Astrocyte (in vitro differentiated cells and primary cell): ENCODE measurements at regions not wholly inside any gene's neighbourhood (a gene's known extent, or its start where the extent isn't known, plus 50 kb on each side); places are given as distances from the start of the nearest gene placed in this dataset.

Experiments
- DNase-seq: peaks from one replicate; pipeline ENCODE4 v3.0.0-alpha.2; 2010; ENCODE audit warnings: low read depth
- FAIRE-seq: peaks from 2 replicates; lab custom pipeline; 2011; peaks lifted over from hg19 to GRCh38; lab: Jason Lieb, UNC
- H2AFZ ChIP-seq: 2 replicates; pipeline ENCODE4 v1.6.0; 2012; ENCODE audit warnings: low read depth, low read length, inconsistent platforms
- H3K27ac ChIP-seq: 2 replicates; pipeline ENCODE4 v1.5.1; 2011; ENCODE audit warnings: low read depth, low read length, inconsistent platforms
- H3K27me3 ChIP-seq: 2 replicates; pipeline ENCODE4 v1.6.0; 2011; ENCODE audit warnings: low read length, inconsistent platforms; ENCODE audit not compliant: insufficient read depth
- H3K36me3 ChIP-seq: 2 replicates; pipeline ENCODE4 v1.5.1; 2011; ENCODE audit warnings: low read length, inconsistent platforms; ENCODE audit not compliant: insufficient read depth
- H3K4me1 ChIP-seq: 2 replicates; pipeline ENCODE4 v1.5.1; 2011; ENCODE audit warnings: low read length, inconsistent platforms; ENCODE audit not compliant: insufficient read depth
- H3K4me2 ChIP-seq: 2 replicates; pipeline ENCODE4 v1.6.0; 2012; ENCODE audit warnings: low read length, inconsistent platforms
- H3K4me3 ChIP-seq: 2 replicates; pipeline ENCODE4 v1.5.1; 2011; ENCODE audit warnings: low read depth, mild to moderate bottlenecking, low read length, inconsistent platforms; ENCODE audit not compliant: insufficient read depth
- H3K79me2 ChIP-seq: 2 replicates; pipeline ENCODE4 v1.6.0; 2012; ENCODE audit warnings: mild to moderate bottlenecking, low read length, inconsistent platforms; ENCODE audit not compliant: insufficient read depth
- H3K9ac ChIP-seq: 2 replicates; pipeline ENCODE4 v1.6.0; 2012; ENCODE audit warnings: mild to moderate bottlenecking, low read length, inconsistent platforms
- H3K9me3 ChIP-seq: 2 replicates; pipeline ENCODE4 v1.5.1; 2012; ENCODE audit warnings: low read depth, mild to moderate bottlenecking, low read length, inconsistent platforms; ENCODE audit not compliant: insufficient read depth
- H4K20me1 ChIP-seq: 2 replicates; pipeline ENCODE4 v1.6.0; 2012; ENCODE audit warnings: low read length, inconsistent platforms; ENCODE audit not compliant: insufficient read depth
- H3K27ac Mint-ChIP-seq: one replicate; pipeline ENCODE4 v1.8.0; 2021; ENCODE audit warnings: mild to moderate bottlenecking, mixed read lengths; ENCODE audit not compliant: unreplicated experiment
- H3K27me3 Mint-ChIP-seq: one replicate; pipeline ENCODE4 v1.8.0; 2021; ENCODE audit warnings: low read depth, mixed read lengths; ENCODE audit not compliant: unreplicated experiment
- H3K36me3 Mint-ChIP-seq: one replicate; pipeline ENCODE4 v1.8.0; 2021; ENCODE audit warnings: low read depth, mixed read lengths; ENCODE audit not compliant: unreplicated experiment
- H3K4me1 Mint-ChIP-seq: one replicate; pipeline ENCODE4 v1.8.0; 2021; ENCODE audit warnings: low read depth, mixed read lengths; ENCODE audit not compliant: unreplicated experiment
- H3K4me3 Mint-ChIP-seq: one replicate; pipeline ENCODE4 v1.8.0; 2021; ENCODE audit warnings: mild to moderate bottlenecking, moderate library complexity, mixed read lengths; ENCODE audit not compliant: unreplicated experiment
- H3K9me3 Mint-ChIP-seq: one replicate; pipeline ENCODE4 v1.8.0; 2021; ENCODE audit warnings: mild to moderate bottlenecking, mixed read lengths; ENCODE audit not compliant: unreplicated experiment
- CTCF ChIP-seq: IDR thresholded peaks from 2 replicates; pipeline ENCODE4 v1.5.1; 2011; ENCODE audit warnings: low read depth, mild to moderate bottlenecking, inconsistent platforms, low read length, moderate library complexity; ENCODE audit not compliant: insufficient read depth
- EZH2 ChIP-seq: IDR thresholded peaks from 2 replicates; pipeline ENCODE4 v1.6.1; 2012; ENCODE audit warnings: mild to moderate bottlenecking, low read length, inconsistent platforms; ENCODE audit not compliant: insufficient read depth

DNA sequence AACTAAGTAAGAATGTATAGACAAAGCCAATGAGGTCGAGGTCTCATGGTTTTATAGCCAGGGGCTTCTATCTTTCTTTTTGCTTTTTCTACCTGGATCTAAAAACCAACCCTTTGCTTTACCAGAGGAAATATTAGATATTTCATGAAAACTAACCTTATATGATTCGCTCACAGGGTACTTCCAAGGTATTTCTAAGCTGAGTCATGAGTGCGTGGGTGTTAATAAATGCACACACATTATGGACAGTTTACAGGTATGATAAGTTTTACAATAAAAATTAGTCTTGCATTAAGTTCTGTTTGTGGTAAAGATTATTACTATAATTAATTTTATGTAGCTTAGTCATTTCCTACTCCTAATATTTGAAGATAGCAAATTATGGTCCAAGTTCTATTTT, 217.2 kb downstream of the CHRM3 start:
- no peaks in the 10 kb centered on the region for H3K27me3 Mint-ChIP-seq
- H3K4me2 ChIP-seq, result no peak overlapping the region
- no peak overlapping the region for H3K27ac ChIP-seq
- H3K9me3 ChIP-seq, result no peaks in the 10 kb centered on the region
- FAIRE-seq (no peak), DNase-seq (no peak)
- H3K79me2 ChIP-seq, result no peaks in the 10 kb centered on the region
- no peak overlapping the region for H3K9ac ChIP-seq
- no peak overlapping the region for H3K27ac Mint-ChIP-seq
- no peak overlapping the region for H3K4me3 Mint-ChIP-seq
- TF ChIP-seq CTCF, result no peak
- TF ChIP-seq EZH2, result no peak
- H4K20me1 ChIP-seq, result no peaks in the 10 kb centered on the region
- H3K36me3 ChIP-seq, result no peaks in the 10 kb centered on the region
- H3K4me1 Mint-ChIP-seq, result peaks cover 3% of the 10 kb centered on the region
- no peak overlapping the region for H2AFZ ChIP-seq
- H3K27me3 ChIP-seq, result no peaks in the 10 kb centered on the region
- H3K4me1 ChIP-seq, result no peaks in the 10 kb centered on the region
- H3K9me3 Mint-ChIP-seq, result no peaks in the 10 kb centered on the region
- no peak overlapping the region for H3K4me3 ChIP-seq
- H3K36me3 Mint-ChIP-seq, result no peaks in the 10 kb centered on the region

GRCh38 chr1:239606850-239607400, 220.6 kb downstream of the CHRM3 start:
- Mint-ChIP-seq H3K4me1 (peaks cover 3% of the 10 kb centered on the region), H3K4me3 (no peak overlapping the region), H3K27ac (no peak overlapping the region), H3K36me3 (no peaks in the 10 kb centered on the region), H3K27me3 (no peaks in the 10 kb centered on the region), H3K9me3 (no peaks in the 10 kb centered on the region)
- Histone ChIP-seq H3K9me3 (no peaks in the 10 kb centered on the region), H3K9ac (no peak overlapping the region), H3K4me3 (no peak overlapping the region), H4K20me1 (no peaks in the 10 kb centered on the region), H3K36me3 (no peaks in the 10 kb centered on the region), H3K4me1 (no peaks in the 10 kb centered on the region), H3K27ac (no peak overlapping the region), H3K27me3 (no peaks in the 10 kb centered on the region), H3K4me2 (no peak overlapping the region), H2AFZ (no peak overlapping the region), H3K79me2 (no peaks in the 10 kb centered on the region)
- FAIRE-seq, result no peak
- DNase-seq, result no peak
- TF ChIP-seq CTCF, result no peak
- no peak for TF ChIP-seq EZH2

- no peaks in the 10 kb centered on the region for H3K4me1 ChIP-seq
- H3K4me2 ChIP-seq, result no peak overlapping the region
- H2AFZ ChIP-seq, result no peak overlapping the region
- Mint-ChIP-seq H3K36me3 (no peaks in the 10 kb centered on the region), H3K4me3 (no peak overlapping the region), H3K9me3 (no peaks in the 10 kb centered on the region), H3K27me3 (no peaks in the 10 kb centered on the region), H3K4me1 (peaks cover 3% of the 10 kb centered on the region), H3K27ac (no peak overlapping the region)
- DNase-seq (no peak), FAIRE-seq (no peak)
- no peaks in the 10 kb centered on the region for H3K27me3 ChIP-seq
- no peaks in the 10 kb centered on the region for H4K20me1 ChIP-seq
- TF ChIP-seq CTCF (no peak), EZH2 (no peak)
- H3K9ac ChIP-seq, result no peak overlapping the region
- no peak overlapping the region for H3K27ac ChIP-seq
- H3K4me3 ChIP-seq, result no peak overlapping the region
- H3K36me3 ChIP-seq, result no peaks in the 10 kb centered on the region
- no peaks in the 10 kb centered on the region for H3K9me3 ChIP-seq
- no peaks in the 10 kb centered on the region for H3K79me2 ChIP-seq
These were observed 222.1 kb downstream of the CHRM3 start for GRCh38 chr1:239608469-239608868.
